ENCODE measurements at regions not wholly inside any gene's neighbourhood (a gene's known extent, or its start where the extent isn't known, plus 50 kb on each side); places are given as distances from the start of the nearest gene placed in this dataset.

DNA sequence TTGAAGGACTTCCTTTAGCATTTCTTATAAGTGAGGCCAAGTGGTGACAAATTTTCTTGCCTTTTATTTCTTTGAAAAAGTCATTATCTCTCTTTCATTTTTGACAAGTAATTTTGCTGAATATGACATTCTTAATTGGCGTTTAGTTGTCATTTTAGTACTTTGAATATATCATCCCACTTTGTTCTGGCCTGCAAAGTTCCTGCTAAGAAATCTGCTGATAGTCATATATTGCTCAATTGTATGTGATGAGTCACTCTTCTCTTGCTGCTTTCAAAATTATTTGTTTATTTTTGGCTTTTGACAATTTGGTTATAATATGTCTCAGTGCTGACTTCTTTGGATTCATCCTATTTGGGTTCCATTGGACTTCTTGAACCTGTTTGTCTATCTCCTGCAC lies 312.6 kb downstream of the DUSP10 start:
- peak; percentile 35 for DNase-seq (ENCODE audit: low spot score)

DNA sequence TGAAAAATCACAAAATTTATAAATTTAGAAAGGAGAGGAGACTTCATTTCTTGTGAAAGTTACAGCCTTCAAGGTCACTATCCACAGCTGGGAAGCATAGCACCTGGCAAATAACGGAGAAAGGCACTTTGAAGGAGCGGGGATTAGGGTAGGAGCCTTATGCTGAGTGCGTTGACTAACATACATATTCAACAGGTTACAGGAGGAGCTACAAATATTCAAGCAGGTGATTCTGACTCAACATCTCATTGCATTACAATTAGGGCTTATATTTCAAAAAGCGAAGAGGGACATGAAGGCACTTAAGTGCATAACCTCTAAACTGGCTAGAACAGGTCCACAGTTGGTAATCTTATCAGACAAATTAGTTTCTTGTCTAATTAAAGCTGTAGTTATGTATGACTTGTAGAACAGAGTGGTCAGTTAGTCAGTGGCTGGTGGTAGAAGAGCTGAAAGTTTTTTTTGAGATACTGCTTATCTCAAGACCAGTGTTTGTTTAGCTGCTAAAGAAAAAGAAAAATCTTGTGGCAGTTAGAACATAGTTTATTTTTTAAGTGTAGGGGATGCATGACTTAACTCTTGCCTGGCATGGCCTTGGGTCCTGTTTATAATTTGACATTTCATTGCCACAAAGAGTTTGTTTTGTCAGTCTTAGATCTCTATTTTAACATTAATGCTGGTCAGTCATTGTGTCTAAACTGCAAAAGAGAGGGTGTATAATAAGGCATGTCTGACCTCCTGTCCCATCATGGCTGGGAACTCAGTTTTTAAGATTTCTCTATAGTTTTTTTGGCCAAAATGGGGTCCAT lies 311.5 kb downstream of the DUSP10 start:
- peak; percentile 35 for DNase-seq (ENCODE audit: low spot score)

DNA sequence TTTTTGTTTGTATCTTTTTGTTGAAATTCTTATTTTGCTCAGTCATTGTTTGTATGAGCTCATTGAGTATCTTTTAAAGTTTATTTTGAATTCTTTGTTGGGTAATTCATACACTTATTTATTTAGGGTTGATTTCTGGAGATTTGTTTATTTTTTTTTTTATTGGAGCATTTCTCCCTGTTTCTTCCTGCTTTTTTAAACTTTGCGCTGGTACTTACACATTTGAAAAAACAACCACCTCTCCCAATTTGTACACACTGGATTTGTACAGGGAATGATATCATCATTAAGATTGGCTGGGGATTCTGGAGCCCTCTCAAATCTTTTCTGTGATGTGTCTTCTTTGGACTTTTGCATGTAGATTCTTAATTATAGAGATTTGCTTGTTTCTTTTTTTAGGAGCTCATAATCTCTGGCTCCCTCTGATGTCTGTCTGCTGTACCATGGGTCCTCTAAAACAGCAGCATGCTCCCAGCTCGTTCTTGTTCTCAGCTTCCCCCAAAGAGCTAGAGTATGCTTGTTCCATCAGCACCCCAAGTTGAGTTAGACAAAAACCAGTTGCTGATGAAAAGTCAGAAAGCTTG lies 310.7 kb downstream of the DUSP10 start:
- peak; percentile 18 for DNase-seq (ENCODE audit: low spot score)

DNA sequence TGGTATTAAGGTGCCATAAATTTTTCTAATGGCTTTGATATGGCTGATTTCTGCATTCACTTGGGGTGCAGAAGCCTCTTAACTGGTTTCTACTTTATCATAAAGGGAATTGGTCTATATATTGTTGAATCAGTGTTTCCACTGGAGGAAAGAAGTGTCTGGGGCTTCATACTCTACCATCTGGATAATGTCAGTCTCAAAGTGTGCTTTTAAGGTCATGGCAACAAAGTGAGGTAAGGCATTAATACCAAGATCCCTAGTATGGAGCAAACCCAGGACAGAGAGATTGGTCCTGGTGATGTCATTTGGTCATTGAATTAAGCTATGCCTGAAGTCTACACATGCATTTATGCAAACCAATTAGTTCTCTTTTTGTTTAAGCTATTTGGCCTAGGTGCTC lies 309.9 kb downstream of the DUSP10 start:
- no peak for DNase-seq (ENCODE audit: low spot score)

DNA sequence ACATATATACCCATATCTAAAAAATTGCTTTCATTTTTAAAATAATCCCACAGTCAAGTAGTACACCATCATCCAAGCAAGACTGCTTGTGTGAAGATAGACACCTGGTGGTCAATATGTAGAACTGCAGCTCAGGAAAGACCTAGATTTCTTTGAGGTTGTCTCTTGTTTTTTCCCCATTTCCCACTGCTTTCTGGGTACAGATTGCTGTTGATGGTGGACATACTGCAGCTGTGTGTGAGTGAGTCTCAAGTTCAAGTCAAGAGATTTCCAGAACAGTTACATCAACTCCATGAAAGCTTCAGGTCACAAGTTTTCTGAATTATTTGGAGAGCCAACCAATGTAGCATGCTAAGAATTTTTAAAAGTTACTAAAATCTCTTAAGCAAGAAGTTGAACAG lies 306.4 kb downstream of the DUSP10 start:
- peak; percentile 69 for DNase-seq (ENCODE audit: low spot score)

DNA sequence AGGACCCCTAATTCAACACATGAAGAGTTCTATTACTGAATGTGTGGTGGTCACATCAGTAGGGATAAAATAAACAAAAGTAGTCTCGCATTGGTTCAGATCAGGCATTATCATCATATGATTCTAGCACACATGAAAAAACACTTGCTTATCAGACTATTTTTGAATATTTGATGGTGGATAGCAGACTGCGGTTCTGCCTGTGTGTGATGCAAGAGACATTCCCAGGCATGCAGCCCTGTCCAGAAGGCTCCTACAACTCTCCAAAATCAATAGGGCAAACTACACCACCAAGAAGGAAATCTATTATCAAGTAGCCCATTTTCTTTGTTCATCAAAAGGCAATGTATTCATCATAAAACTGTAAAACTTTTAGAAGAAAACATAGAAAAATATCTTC lies 304.7 kb downstream of the DUSP10 start:
- DNase-seq (ENCODE audit: low spot score), result no peak

DNA sequence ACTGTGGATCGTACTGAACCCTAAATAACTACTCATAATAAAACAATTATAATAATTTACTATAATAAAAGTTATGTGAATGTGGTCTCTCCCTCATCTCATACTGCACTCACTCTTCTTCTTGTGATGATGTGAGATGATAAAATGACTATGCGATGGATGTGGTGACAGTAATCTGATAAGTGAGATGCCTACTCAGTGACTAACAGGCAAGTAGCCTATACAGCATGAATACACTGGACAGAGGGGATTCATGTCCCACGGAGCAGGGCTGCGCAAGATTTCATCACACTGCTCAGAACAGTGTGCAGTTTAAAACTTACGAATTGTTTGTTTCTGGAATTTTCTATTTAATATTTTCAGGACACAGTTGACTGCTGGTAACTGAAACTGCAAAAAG lies 304.0 kb downstream of the DUSP10 start:
- peak; percentile 90 for DNase-seq (ENCODE audit: low spot score)

DNA sequence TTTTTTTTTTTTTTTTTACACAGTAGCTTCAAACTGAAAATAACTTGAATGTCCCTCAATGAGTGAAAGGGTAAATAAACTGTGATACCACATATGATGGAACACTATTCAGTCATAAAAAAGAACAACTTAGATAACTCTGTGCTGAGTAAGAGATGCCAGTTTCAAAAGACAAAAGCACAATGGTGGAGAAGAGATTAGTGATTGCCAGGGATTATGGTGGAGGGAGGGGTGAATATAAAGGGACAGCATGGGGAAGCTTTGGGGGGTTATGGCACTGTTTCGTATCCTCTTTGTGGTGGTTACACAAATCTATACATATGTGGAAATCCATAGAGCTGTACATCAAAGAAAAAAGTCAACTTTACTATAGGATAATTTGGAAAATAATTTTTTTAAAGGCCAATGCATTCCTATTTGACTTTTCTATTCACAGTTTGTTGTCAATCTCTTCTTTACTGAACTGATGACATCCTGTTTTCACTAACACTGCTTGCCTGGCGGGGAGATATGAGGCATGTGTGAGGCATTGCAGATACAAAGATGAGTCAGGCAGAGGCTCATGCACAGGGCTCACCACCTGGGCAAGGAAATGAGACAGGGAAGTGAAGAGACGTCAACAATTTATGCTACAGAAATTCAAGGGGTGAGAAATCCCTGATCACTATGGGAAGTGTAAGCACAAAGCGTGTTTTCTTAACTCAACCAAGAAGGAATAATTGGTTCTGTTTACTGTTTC lies 302.7 kb downstream of the DUSP10 start:
- peak; percentile 98 for DNase-seq (ENCODE audit: low spot score)

DNA sequence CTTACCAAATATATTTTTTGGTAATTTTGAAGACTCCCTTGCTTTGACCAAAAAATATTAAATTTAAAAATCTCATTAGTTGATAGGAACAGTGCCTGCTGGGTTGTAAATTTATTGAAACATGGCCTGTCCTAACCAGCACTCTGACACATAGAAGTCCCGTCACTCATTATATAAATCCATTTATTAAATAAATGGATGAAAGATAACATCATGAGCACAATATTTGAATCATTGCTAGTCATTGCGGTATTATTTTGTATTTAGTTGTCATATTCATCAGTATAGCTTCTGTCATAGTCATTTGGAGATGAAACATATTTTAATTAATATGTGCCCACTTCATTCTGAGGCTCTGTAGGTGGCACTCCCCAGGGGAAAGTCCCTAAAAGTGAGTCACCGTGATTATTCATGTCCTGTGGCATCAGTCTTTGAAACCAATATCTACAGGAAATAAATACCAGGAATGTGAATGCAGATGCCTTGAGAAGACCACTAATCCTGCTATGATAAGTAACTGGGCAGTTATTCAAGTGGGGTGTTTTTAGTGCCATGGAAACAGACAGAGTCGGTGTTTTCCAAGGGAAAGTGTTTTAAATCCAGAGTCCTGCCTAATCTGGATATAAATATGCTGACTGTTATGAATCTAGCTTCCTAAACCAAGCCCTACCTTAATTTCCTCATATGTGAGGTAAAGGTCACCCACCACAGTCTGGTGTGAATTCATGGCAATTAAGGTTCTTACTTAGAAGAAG lies 302.0 kb downstream of the DUSP10 start:
- peak; percentile 100 for DNase-seq (ENCODE audit: low spot score)

DNA sequence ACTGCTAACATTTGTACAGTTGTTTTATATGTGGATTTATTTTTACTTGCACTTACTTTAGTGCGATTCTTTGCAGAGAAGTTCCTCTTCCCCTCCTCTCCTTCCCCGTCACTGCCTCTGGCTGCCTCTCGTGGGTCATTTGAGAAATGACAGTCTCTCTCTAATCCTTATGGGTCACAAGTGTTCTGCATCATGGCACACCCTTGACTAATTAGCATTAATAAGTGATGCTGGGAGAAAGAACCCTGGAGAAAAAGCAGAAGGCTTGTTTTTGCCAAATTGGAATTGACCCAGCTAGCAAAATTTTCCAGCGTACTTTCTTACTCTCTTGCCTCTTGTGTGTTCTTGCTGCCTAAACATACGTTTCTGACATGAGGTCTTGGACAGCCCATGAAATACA lies 301.2 kb downstream of the DUSP10 start:
- peak; percentile 69 for DNase-seq (ENCODE audit: low spot score)

DNA sequence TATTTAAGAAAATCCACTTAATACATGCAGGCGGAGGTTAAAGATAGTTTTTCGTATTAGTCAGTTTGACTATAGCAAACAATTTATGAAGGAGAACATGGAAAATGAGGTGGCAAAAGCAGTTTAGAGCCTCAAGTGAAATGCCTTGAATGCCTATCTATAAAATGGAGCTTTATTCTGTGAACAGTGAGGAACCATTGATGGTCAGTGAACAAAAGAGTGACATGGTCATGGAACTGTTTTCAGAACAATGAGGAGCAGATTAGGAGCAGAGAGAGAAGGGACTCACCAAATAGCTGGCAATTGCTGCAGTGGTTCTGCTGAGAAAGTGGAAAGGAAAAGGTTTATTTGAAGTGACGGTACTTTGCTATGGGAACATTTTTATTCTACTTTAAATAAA lies 299.8 kb downstream of the DUSP10 start:
- no peak for DNase-seq (ENCODE audit: low spot score)

DNA sequence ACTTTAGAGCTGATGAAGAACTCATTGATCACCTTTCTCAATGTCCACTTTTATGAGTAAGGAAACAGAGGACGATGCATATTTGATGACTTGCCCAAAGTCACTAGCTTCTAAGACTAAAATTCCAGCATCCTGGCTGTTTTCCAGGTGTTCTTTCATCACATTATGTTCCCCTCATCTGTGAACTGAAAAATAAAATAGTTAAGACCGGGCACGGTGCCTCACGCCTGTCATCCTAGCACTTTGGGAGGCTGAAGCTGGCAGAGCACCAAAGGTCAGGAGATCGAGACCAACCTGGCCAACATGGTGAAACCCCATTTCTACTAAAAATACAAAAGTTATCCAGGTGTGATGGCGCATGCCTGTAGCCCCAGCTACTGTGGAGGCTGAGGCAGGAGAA lies 297.5 kb downstream of the DUSP10 start:
- DNase-seq (ENCODE audit: low spot score), result no peak

DNA sequence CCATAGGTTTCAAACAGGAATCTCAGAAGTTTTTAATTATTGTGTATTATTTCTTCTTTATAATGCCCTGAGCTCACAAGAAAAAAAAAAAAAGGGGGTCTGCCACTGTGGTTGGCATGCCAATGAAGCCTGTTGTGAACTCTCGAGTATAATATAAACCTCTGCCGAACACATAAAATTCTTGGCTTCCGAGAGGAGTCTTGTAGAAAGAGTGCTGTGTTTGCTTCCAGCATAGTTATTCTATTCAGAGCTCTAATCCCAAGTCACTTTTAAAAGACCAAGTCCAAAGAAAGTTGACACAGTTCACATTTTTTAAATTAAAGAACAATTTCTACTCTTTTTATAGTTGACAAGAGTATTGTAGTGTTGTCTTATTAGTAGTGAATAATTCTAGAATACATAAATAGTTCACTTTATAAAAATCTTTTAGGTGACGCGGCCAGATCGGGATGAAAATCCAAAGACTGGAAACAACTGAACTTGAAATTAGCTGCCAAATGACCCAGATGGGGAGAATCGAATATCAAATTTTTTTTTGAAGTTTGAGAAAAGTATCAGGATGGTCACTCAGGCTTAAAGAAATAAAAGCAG lies 293.2 kb downstream of the DUSP10 start:
- DNase-seq (ENCODE audit: low spot score), result no peak

DNA sequence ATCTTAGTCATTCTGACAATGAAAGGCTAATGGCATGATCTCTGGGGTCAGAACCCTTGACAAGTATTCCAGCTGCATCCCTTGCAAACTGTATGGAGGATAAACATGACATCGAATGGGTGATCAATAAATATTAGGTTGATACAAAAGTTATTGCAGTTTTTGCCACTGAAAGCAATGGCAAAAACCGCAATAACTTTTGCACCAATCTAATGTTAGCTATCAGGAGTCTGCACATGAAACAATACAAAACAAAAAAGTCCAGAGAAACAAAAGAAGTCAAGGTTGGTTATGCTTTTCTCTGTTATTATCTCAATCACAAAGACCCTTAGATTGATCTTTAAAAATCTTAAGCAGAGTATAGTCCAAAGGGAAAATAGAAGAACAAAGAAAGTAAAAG lies 292.7 kb downstream of the DUSP10 start:
- no peak for DNase-seq (ENCODE audit: low spot score)

DNA sequence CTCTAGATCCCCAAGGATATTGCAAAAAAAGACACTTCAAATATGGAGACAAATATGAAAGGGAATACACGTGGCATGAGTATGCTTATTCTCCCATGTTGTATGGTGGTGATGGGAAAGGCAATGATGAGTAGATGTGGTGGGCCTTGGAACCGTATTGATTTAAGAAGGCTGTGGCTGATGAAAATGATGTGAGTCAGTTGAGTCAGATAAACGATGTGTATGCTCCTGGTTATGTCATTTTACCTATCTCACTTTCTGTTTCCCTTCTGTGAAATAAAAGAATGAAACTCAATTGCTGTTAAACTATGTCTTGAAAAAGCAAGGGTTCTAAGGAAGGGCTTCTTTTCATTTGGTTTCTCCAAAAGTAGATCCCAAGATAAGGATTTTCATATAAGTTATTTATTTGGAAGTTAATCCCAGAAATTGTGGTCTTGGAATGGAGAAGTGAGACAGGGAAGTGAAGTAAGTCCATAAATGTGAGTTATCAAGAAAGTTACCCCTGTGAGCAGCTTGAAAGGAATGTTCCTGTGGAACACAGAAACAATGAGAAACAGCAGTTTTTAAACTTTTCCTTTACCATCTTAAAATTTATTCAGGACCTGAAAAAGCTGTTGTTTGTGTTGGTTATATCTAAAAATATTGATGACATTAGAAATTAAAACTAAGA lies 292.0 kb downstream of the DUSP10 start:
- no peak for DNase-seq (ENCODE audit: low spot score)

DNA sequence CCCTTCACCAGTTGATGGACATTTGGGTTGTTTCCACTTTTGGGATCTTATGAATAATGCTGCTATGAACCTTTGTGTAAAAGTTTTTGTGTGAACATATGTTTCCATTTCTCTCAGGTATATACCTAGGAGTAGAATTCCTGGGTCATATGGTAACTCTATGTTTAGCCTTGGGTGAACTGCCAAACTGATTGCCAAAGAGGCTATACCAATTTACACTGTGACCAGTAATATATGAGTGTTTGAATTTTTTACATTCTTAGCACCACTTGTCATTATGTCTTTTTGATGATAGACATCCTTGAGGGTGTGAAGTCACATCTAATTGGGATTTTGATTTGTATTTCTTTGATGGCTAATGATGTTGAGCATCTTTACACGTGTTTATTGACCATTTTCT lies 290.1 kb downstream of the DUSP10 start:
- no peak for DNase-seq (ENCODE audit: low spot score)

DNA sequence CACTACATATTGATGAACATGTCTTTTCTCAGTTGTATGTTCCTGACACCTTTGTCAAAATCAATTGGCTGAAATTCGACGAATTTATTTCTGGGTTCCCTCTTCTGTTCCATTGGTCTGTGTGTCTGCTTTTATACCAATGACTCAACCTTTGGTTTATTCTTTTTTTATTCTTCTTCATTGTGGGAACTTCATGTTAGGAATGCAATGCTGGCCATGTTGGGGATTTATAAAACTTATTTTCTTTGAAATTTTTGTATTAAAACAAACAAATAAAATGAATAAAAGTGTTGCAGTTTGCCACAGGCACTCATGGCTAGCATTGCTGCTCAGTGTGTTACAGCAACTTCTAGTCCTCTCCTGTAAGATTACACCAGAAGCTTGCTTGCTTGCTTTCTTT lies 287.8 kb downstream of the DUSP10 start:
- DNase-seq (ENCODE audit: low spot score), result no peak

DNA sequence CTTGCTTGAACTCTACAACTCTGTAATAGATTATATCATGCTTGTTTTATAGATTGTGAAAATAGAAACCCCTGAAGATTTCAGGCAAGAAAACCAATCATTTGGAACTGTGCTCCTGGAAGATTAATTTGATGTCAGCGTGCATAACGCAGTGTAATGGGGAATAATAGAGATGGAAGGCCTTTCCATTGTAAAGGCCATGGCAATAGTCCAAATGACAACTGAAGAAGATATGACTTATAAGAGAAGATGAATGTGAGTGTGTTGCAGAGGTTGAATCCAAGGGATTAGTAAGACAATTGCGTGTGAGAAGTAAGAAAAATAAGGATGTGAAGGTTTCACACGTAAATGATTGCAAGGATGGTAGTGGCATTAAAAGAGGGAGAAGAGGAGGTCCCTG lies 285.0 kb downstream of the DUSP10 start:
- DNase-seq (ENCODE audit: low spot score), result no peak

DNA sequence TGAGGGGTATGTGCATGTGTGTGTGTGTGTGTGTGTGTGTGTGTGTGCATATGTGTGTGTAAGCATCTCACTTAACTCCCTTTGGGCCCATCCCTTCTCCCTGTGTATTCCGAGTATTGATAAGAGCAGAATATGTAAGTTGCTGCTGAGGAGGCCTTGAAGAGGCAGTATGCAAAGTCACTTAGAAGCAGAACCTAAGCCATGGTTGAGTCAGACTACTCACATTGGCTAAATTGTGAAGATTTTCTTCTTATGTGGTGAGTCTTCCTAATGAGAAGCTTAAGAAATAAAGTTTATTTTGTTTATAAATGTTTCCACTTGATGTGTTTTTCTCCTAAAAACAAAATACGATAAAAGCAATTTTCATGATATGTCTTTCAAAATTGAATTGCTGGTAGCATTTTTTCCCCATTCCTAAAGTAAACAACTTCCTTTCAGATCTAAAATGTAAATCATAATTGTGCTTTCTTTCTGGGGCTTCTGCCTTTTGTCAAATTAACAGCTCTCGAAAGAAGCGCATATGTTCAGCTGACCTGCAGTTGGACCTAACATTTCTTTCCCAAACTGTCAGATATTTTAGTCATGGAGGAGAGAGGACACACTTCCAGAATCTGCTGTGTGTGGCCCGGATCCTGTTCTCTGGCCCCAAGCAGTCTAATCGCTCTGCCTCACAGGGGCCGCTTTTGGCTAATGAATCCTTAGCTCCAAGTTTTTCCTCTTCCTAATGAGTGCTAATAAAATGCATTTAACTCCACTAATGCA lies 284.0 kb downstream of the DUSP10 start:
- no peak for DNase-seq (ENCODE audit: low spot score)

DNA sequence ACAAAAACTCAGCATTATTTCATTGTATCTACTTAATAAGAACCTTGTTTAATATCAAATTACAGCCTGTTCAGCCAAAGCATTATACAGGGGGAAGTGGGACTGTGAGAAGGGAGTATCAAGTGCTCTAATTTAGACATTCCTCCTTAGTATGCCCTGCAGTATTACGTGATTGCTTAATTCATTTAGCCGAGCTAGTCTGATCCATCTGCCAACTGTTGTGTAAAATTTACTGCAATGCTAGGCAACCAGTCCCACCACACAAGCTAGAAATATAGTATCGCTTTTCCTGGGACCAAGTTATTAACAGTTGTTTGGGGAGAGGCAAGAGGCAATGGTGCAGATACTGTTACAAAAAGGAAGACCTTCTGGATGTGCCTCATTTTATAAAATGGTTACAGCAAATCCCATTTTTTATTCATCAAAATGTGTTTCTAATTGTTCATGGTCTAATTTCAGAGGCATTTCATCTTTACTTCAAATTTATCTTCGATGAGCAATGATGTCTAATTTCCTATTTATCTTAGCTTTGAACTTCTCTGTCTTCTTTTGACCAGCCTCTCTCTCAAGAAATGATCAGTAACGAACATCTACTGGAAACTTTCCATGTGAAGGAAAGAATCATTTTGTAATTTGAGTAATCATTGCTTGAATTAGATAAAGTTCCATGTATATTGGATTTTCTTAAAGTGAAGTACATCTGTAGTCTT lies 283.3 kb downstream of the DUSP10 start:
- no peak for DNase-seq (ENCODE audit: low spot score)

All from A172 (cell line).